GM23338 (cell line): ENCODE measurements at regions not wholly inside any gene's neighbourhood (a gene's known extent, or its start where the extent isn't known, plus 50 kb on each side); places are given as distances from the start of the nearest gene placed in this dataset.

ENCODE experiments used
- ATAC-seq: fragments of 200-7000 bp; cut with Tn5 transposase; 3 replicates; pipeline ENCODE4 v1.9.1; 2020
- DNase-seq: peaks from one replicate; pipeline ENCODE4 v3.0.0-alpha.2; 2015; ENCODE audit warnings: low spot score
- H2AFZ ChIP-seq: fragments of 200-600 bp; sonication (generic); 2 replicates; pipeline ENCODE4 v1.8.0; 2016; ENCODE audit warnings: antibody characterized with exemption, mild to moderate bottlenecking, moderate library complexity
- H3F3A ChIP-seq: fragments of 200-600 bp; sonication (generic); replicated peaks from 2 replicates; pipeline ENCODE4 v1.8.0; 2017; ENCODE audit warnings: antibody characterized with exemption, mixed run types, low read depth
- H3K27ac ChIP-seq: fragments of 200-600 bp; sonication (generic); 2 replicates; pipeline ENCODE4 v1.6.1; 2016; ENCODE audit warnings: low read depth
- H3K27me3 ChIP-seq: fragments of 200-600 bp; sonication (generic); 2 replicates; pipeline ENCODE4 v1.8.0; 2016; ENCODE audit warnings: mild to moderate bottlenecking, mixed run types, moderate library complexity; ENCODE audit not compliant: insufficient read depth
- H3K36me3 ChIP-seq: fragments of 200-600 bp; sonication (generic); 2 replicates; pipeline ENCODE4 v1.8.0; 2016; ENCODE audit warnings: mild to moderate bottlenecking; ENCODE audit not compliant: insufficient read depth
- H3K4me1 ChIP-seq: fragments of 200-600 bp; sonication (generic); 2 replicates; pipeline ENCODE4 v1.8.0; 2016; ENCODE audit warnings: mild to moderate bottlenecking, moderate library complexity; ENCODE audit not compliant: insufficient read depth
- H3K4me2 ChIP-seq: fragments of 200-600 bp; sonication (generic); 2 replicates; pipeline ENCODE4 v1.7.1; 2017; ENCODE audit warnings: mixed run types
- H3K4me3 ChIP-seq: fragments of 200-600 bp; sonication (generic); 2 replicates; pipeline ENCODE4 v1.6.1; 2016; ENCODE audit warnings: mixed run types
- H3K79me2 ChIP-seq: fragments of 200-600 bp; sonication (generic); replicated peaks from 2 replicates; pipeline ENCODE4 v1.8.0; 2017; ENCODE audit warnings: mild to moderate bottlenecking; ENCODE audit not compliant: insufficient read depth
- H3K9me2 ChIP-seq: fragments of 200-600 bp; sonication (generic); 2 replicates; pipeline ENCODE4 v1.8.0; 2017; ENCODE audit not compliant: insufficient read depth
- H4K20me1 ChIP-seq: fragments of 200-600 bp; sonication (generic); replicated peaks from 2 replicates; pipeline ENCODE4 v1.8.0; 2017; ENCODE audit warnings: mild to moderate bottlenecking; ENCODE audit not compliant: insufficient read depth
- H3K27ac Mint-ChIP-seq: 2 replicates; pipeline ENCODE4 v1.8.0; 2020; ENCODE audit warnings: inconsistent platforms, mild to moderate bottlenecking, moderate library complexity, mixed read lengths
- H3K27me3 Mint-ChIP-seq: 3 replicates; pipeline ENCODE4 v1.8.0; 2022; ENCODE audit warnings: low read depth, mild to moderate bottlenecking, moderate library complexity, mixed read lengths, inconsistent platforms; ENCODE audit not compliant: insufficient read depth, poor library complexity
- H3K36me3 Mint-ChIP-seq: 3 replicates; pipeline ENCODE4 v1.8.0; 2021; ENCODE audit warnings: low read depth, mild to moderate bottlenecking, inconsistent platforms, moderate library complexity, mixed read lengths
- H3K4me1 Mint-ChIP-seq: 3 replicates; pipeline ENCODE4 v1.8.0; 2020; ENCODE audit warnings: mild to moderate bottlenecking, inconsistent platforms, mixed read lengths
- H3K4me3 Mint-ChIP-seq: 3 replicates; pipeline ENCODE4 v1.8.0; 2021; ENCODE audit warnings: moderate library complexity, mild to moderate bottlenecking, inconsistent platforms, mixed read lengths
- H3K9me3 Mint-ChIP-seq: 3 replicates; pipeline ENCODE4 v1.8.0; 2020; ENCODE audit warnings: moderate library complexity, mild to moderate bottlenecking, inconsistent platforms, mixed read lengths
- ETS1 ChIP-seq: IDR thresholded peaks from 2 replicates; pipeline ENCODE4 v1.6.1; 2016; ENCODE audit warnings: antibody characterized with exemption
- EZH2 ChIP-seq: fragments of 200-600 bp; sonication (generic); IDR thresholded peaks from one replicate; pipeline ENCODE4 v1.8.0; 2017; ENCODE audit warnings: antibody characterized with exemption, mild to moderate bottlenecking, low read depth; ENCODE audit not compliant: unreplicated experiment
- EZH2phosphoT487 ChIP-seq: fragments of 200-600 bp; sonication (generic); IDR thresholded peaks from one replicate; pipeline ENCODE4 v1.8.1; 2018; ENCODE audit warnings: antibody characterized with exemption; ENCODE audit not compliant: unreplicated experiment
- JUNB ChIP-seq: IDR thresholded peaks from one replicate; pipeline ENCODE4 v1.6.1; 2016; ENCODE audit warnings: antibody characterized with exemption; ENCODE audit not compliant: unreplicated experiment
- NANOG ChIP-seq: IDR thresholded peaks from 2 replicates; pipeline ENCODE4 v1.6.1; 2016; ENCODE audit warnings: antibody characterized with exemption, borderline replicate concordance
- POLR2AphosphoS5 ChIP-seq: IDR thresholded peaks from 2 replicates; pipeline ENCODE4 v1.6.1; 2016; ENCODE audit warnings: antibody characterized with exemption, low read depth
- REST ChIP-seq: IDR thresholded peaks from one replicate; pipeline ENCODE4 v1.6.1; 2018; ENCODE audit warnings: antibody characterized with exemption; ENCODE audit not compliant: unreplicated experiment
- STAT1 ChIP-seq: IDR thresholded peaks from one replicate; pipeline ENCODE4 v1.6.1; 2016; ENCODE audit warnings: antibody characterized with exemption; ENCODE audit not compliant: unreplicated experiment
- ZNF114 ChIP-seq: fragments of 250-450 bp; sonication (Bioruptor Pico); IDR thresholded peaks from 2 replicates; pipeline ENCODE4 v1.5.0; 2020; ENCODE audit warnings: mild to moderate bottlenecking, moderate library complexity
- ZNF331 ChIP-seq: fragments of 250-450 bp; sonication (Bioruptor Pico); IDR thresholded peaks from 2 replicates; pipeline ENCODE4 v1.5.0; 2020; ENCODE audit warnings: low read depth, mild to moderate bottlenecking, moderate library complexity
- TF ChIP-seq, protein P1 (sequence below), 2 experiments: fragments of 200-600 bp in 1 of 2; sonication (generic) in 1 of 2; conservative IDR thresholded peaks; 2 replicates each; pipeline versions ENCODE4 v1.5.1 to v1.6.1; 2016 to 2017; ENCODE audit warnings: antibody characterized with exemption in 2 of 2, low read depth in 2 of 2, mild to moderate bottlenecking in 2 of 2, moderate library complexity in 1 of 2

DNA sequence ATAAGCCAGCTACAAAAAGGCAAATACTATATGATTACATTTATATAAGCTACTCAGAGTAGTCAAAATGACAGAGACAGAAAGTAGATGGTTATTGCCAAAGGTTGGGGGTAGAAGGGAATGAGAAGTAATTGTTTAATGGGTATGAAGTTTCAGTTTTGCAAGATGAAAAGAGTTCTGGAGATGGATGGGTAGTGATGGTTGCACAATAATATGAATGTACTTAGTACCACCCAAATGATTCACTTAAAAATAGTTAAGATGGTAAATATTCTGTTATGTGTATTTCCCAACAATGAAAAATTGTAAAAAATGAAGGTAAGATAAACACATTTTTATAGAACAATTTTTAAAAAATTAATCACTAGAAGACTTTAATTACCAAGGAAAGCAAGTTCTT, 448.4 kb downstream of the ADCYAP1 start (continued):
- TF ChIP-seq, protein P1, sequence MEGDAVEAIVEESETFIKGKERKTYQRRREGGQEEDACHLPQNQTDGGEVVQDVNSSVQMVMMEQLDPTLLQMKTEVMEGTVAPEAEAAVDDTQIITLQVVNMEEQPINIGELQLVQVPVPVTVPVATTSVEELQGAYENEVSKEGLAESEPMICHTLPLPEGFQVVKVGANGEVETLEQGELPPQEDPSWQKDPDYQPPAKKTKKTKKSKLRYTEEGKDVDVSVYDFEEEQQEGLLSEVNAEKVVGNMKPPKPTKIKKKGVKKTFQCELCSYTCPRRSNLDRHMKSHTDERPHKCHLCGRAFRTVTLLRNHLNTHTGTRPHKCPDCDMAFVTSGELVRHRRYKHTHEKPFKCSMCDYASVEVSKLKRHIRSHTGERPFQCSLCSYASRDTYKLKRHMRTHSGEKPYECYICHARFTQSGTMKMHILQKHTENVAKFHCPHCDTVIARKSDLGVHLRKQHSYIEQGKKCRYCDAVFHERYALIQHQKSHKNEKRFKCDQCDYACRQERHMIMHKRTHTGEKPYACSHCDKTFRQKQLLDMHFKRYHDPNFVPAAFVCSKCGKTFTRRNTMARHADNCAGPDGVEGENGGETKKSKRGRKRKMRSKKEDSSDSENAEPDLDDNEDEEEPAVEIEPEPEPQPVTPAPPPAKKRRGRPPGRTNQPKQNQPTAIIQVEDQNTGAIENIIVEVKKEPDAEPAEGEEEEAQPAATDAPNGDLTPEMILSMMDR (conservative IDR thresholded peaks at IDR 0.05; ENCODE audit: low read depth in 2 of 2): no peak
- TF ChIP-seq REST (no peak), STAT1 (no peak), JUNB (no peak), ETS1 (no peak), NANOG (no peak), EZH2phosphoT487 (no peak)

- Histone ChIP-seq H3K36me3 (no peaks in the 10 kb centered on the region), H4K20me1 (no peaks in the 10 kb centered on the region), H3K4me3 (no peak overlapping the region), H2AFZ (no peak overlapping the region), H3F3A (no peaks in the 10 kb centered on the region), H3K79me2 (no peaks in the 10 kb centered on the region), H3K27ac (no peak overlapping the region), H3K4me1 (no peaks in the 10 kb centered on the region), H3K27me3 (no peaks in the 10 kb centered on the region), H3K4me2 (no peak overlapping the region), H3K9me2 (peaks cover 3% of the 10 kb centered on the region; the same call in 1 of the 2 replicates)
- H3K27ac Mint-ChIP-seq: no peak overlapping the region
- no peaks in the 10 kb centered on the region for H3K36me3 Mint-ChIP-seq
- no peaks in the 10 kb centered on the region for H3K4me1 Mint-ChIP-seq
- ATAC-seq: no peak
- no peak overlapping the region for H3K4me3 Mint-ChIP-seq
- H3K9me3 Mint-ChIP-seq: no peaks in the 10 kb centered on the region
- H3K27me3 Mint-ChIP-seq: no peaks in the 10 kb centered on the region
- DNase-seq: no peak
- TF ChIP-seq, protein P1 (conservative IDR thresholded peaks at IDR 0.05; ENCODE audit: low read depth in 2 of 2): no peak
- TF ChIP-seq ETS1 (no peak), JUNB (no peak), EZH2 (no peak), ZNF114 (CRISPR knock-in tag) (no peak), POLR2AphosphoS5 (no peak), ZNF331 (CRISPR knock-in tag) (no peak)
These were observed 453.1 kb downstream of the ADCYAP1 start for GRCh38 chr18:1357724-1358123.
